HG02870 (cell line): ENCODE measurements at regions not wholly inside any gene's neighbourhood (a gene's known extent, or its start where the extent isn't known, plus 50 kb on each side); places are given as distances from the start of the nearest gene placed in this dataset.

Experiments
- ATAC-seq: cut with Tn5 transposase; IDR thresholded peaks from one replicate; pipeline ENCODE4 v1.9.1; 2021; ENCODE audit warnings: mild to moderate bottlenecking, moderate library complexity; ENCODE audit not compliant: unreplicated experiment

DNA sequence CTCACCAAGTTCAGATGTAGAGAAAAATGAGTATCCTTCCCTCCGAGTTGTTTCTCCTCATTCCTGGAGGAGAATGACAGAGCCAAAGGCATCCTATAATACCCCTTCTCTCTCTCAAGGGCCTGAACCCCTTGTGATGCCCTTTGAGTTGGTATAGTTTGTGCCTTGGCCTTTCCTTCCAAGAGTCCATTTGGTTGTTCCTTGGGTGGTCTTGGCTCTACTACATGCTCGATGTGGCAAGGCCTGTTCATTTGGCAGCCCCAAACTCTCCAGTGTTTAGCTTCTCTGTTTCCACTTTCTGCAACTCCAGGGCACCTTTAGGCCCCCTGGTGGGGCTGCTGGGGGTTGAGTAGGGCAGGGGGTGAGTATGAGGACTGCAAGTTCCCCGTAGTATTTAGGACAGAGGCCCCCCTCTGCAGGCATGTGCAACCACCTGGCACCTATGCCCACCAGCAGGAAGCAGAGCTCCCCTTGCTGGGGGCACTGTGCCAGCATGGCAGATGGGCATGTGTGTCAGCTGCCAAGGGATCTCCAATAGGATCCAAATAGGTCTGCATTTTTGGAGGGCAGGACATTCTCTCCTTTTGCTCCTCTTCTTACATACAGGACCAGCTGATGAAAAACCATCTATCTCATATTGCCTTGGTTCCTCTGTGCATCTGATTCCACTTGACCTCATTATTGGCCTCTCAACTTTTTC, 217.2 kb upstream of the CADM1 start:
- ATAC-seq = no peak

DNA sequence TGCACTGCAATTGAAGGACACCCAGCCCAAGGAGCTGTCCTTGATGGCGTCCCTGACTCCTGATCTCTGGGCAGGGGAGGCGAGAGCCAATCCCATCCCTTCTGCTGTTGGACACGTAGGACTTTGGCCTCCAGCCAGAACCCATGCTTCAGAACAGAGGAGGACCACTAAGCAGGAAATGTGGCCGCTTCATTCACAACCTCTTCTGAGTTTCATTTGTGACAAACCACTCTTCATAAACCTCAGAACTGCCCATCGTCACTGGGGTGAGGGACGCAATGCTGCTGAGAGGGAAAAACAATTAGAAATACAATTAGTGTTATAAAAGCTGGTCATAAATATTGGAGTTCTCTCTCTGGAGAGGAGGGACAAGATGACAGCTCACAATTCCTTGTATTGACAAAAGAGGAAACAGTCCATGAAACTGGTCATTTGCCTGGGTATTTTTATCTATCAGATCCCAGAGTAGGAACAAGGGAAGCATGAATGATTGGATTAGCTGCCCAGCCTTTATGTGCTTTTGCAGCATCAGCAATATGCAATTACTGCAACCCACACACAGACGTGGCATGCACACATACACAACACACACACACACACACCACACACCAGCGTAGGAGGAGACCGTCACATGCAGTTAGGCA, 216.5 kb upstream of the CADM1 start:
- no peak for ATAC-seq

DNA sequence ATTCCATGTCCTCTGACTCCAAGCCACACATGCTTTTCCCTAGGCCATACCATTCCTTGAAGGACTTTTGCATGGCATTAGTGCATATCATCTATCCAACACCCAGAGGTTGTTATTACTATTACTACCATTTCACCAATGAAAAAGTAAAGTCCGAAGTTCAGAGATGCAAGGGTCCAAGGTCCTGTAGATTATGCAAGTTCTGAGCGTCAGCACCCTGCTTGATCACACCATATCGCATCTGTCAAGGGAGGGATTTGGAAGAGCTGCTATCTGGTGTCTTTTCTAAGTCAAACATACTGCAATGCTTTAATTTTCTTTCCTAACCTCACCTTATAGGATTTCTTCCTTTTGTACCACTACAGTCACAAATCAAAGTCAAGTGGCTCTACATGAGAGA, 214.7 kb upstream of the CADM1 start:
- no peak for ATAC-seq

DNA sequence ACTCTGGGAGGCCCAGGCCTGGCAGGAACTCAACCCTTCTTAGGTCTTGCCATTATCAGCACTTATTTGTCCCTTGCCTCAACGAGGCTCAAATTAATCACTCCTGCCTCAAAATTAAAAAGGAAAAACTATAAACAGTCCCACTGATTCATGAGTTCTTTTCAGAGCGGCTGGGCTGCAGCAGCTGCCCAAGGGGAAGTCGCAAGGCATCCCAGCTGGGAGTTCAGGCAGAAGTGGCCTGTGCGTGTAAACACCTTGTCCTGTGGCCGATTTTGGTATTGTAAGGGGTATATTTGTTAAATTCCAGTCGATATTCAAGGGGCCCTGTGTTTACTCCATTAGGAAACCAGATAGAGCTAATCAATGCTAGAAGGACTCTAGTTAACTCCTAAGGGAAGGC, 213.9 kb upstream of the CADM1 start:
- no peak for ATAC-seq

DNA sequence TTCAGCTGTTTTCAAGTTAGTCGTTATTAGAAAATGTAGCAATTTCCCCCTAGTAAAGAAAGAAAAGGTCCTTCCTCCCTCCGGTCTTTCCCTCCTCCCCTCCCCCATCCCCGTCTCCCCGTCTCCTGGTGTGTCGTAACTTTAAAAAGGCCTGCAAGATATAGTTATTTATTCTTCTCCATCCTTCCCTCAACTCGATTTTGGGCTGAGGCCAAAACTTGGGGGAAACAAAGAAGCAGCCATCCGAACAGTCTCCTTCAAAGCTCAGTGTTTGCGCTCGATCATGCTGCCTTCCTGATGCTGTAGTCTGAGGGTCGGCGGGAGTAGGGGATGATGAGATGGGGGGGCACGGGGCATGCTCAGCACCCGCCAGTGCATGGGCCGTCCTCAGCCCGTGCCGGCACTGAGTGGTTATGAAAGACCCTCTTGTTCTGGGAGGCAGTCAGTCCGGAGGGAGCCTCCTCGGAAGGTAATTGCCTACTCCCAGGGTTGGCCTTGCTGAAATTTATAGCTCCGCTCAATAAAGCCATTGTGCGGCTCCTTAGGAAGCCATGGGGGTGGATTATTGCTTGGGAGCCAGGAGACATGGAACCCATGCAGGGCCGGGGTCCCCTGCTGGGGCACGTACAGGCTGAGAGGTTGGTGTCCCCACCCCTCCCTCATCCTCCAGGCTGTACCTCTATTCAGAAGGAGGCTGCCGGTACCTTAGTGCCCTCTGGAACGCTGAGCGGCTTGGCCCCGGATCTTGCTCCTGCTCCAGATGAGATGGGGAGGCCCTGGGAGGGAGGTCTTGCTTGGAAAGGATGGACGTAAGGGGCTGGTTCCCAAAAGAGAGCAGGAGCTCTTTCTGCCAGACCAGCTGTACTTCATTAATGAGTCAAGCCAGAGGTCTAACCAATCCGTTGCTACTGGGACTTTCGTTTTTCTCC, 212.7 kb upstream of the CADM1 start:
- no peak for ATAC-seq

GRCh38 chr11:115716080-115716479, 211.9 kb upstream of the CADM1 start:
- no peak for ATAC-seq

DNA sequence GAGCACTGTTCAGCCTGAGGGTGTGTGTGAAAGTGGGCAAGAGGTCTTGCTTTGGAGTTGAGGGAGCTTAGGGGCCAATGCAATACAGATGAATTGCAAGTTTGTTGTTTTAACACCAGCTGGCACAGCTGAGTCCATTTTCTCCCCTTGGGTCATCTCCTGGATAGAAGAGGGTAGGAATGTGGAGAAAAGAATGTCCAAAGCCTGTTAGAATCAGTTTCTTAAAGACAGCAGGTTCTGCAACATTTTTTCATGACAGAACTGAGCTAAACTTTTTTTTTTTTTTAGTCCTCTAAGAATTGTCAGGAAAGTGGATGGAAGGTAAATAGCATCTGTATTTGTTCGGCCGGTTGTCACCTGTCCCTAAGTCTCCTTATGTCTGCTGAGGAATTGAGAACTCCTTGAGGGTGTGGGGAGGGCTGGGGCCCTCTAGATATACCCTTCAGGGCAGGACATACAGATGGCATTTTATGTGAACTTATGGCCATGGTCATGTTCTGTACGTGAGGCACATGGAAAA, 211.1 kb upstream of the CADM1 start:
- no peak for ATAC-seq

GRCh38 chr11:115712296-115712695, 208.1 kb upstream of the CADM1 start:
- ATAC-seq = no peak

DNA sequence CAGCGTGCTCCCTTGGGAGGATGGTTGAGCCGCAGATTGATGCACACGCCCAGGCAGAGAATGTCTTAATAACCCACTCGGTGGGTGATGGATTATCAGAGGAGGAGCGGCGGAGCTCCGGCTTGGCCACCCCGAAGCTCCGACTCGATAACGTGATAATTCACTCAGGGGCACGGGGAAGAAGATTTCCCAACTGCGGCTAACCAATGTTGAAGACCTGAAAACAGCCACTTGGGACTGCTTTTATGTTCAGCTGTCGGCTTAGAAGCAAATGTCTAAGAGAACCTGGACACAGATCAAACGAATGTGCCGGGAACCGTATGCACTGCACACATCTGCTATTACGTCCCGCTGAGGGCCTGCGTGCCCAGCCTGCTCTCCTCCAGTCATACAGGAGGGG, 206.8 kb upstream of the CADM1 start:
- no peak for ATAC-seq

GRCh38 chr11:115710426-115710825, 206.2 kb upstream of the CADM1 start:
- ATAC-seq = no peak

DNA sequence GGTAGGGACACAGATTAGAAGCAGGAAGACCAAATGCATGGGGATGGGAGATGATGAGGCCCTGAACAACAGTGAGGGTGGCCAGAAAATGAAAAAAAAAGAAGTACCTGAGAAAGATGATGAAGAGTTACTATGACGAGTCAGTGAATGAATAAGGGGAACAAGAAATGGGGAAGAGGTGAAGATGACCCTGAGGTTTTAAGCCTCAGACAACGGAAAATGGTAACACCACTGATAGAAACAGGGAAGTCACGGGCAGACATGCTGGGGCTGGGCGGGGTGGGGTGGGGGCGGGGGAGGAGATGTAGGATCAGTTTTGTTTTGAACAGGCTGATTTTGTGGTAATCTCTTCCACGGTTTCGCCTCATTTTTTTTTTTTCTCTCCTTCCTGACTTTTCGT, 205.1 kb upstream of the CADM1 start:
- no peak for ATAC-seq

DNA sequence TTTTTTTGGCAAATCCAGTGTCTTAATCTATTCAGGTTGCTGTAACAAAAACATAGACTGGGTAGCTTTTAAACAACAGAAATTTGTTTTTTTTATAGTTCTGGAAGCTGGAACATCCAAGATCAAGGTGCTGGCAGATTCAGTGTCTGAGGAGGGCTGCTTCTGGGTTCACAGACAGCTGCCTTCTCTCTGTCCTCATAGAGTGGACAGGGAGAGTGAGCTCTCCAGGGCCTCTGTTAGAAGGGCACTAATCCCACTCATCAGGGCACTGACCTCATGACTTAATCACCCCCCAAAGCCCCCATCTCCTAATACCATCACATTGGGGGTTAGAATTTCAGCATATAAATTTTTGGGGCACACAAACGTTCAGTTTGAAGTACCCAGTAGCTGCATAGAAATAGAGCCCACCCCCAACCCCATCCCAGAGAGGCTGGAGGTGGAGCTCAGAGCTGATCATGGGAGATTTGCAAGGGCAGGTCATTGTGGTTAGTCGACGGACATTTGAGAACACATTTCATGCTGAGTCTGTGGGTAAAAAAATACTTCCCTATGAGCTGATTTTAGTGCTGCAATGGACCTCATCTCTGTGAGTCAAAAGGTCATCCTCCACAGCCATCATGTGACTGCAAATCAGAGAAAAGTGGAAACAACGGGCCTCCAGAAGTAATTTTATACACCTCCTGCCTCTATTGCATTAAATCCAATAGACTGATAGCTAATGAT, 203.1 kb upstream of the CADM1 start:
- no peak for ATAC-seq

GRCh38 chr11:115706626-115707135, 202.5 kb upstream of the CADM1 start:
- no peak for ATAC-seq

GRCh38 chr11:115705200-115705599, 201.0 kb upstream of the CADM1 start:
- ATAC-seq = no peak

GRCh38 chr11:115700981-115701875, 197.0 kb upstream of the CADM1 start:
- no peak for ATAC-seq

DNA sequence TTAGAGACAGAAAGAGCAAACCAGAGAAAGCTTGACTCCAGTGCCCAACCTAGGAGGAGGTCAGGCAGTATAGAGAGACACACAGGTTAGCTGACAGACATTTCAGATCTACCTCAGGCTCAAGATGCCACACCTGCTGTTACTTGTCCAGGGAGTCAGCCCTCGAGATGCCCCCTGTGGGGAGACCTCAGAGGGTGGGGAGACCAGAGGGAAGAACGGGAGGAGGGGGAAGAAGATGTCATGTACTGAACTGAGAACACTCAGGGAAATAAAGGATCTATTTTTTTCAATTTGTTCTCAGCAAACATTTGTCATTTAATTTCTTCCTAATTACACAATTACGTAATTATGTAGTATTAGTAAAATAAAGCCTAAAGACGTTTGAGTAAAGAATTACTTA, 196.3 kb upstream of the CADM1 start:
- no peak for ATAC-seq

DNA sequence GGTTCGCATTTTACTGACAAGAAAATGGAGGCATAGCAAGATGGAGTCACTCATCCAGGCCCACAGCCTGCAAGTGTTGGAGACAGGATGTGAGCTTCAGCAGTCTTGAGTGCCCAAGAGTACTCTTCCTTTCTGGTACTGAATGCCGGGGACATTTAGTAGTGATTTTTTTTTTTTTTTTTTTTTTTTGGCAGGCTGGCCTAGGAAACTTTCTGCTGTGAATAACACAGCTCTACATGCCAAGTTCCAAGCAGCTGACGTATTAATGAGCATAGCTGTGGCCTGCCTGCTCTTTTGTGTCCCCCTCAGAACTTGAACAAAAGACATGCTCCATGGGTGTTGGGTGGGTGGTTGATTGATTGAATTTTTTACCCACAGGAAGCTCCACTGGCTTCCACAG, 195.5 kb upstream of the CADM1 start:
- no peak for ATAC-seq

DNA sequence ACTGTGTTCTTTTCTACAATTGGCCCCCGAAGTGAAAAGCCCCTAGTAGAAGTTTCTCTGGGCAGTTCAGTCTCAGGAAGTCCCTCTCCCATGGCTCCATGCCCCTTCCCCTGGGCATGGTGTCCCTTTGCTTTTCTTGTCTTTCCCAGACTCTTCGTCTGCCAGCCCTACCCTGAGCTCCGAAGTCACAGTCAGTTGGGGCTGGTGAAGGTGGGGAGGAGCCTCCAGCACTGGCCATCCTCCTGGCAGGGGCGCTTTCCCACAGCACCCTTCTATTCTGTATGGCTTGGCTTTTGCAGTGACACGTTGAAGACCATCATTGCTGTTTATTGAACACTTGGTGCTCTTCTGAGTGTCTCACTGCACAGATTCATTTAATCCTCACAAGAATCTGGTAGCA, 195.1 kb upstream of the CADM1 start:
- ATAC-seq = no peak

- no peak for ATAC-seq
Observed at GRCh38 chr11:115698243-115698642, 194.0 kb upstream of the CADM1 start.

- ATAC-seq = no peak
Observed at GRCh38 chr11:115696563-115696962, 192.3 kb upstream of the CADM1 start.
